GM23338 (cell line): ENCODE measurements at regions not wholly inside any gene's neighbourhood (a gene's known extent, or its start where the extent isn't known, plus 50 kb on each side); places are given as distances from the start of the nearest gene placed in this dataset.

Experiments used
- ATAC-seq: fragments of 200-7000 bp; cut with Tn5 transposase; 3 replicates; pipeline ENCODE4 v1.9.1; 2020
- DNase-seq: peaks from one replicate; pipeline ENCODE4 v3.0.0-alpha.2; 2015; ENCODE audit warnings: low spot score
- H2AFZ ChIP-seq: fragments of 200-600 bp; sonication (generic); 2 replicates; pipeline ENCODE4 v1.8.0; 2016; ENCODE audit warnings: antibody characterized with exemption, mild to moderate bottlenecking, moderate library complexity
- H3F3A ChIP-seq: fragments of 200-600 bp; sonication (generic); replicated peaks from 2 replicates; pipeline ENCODE4 v1.8.0; 2017; ENCODE audit warnings: antibody characterized with exemption, mixed run types, low read depth
- H3K27ac ChIP-seq: fragments of 200-600 bp; sonication (generic); 2 replicates; pipeline ENCODE4 v1.6.1; 2016; ENCODE audit warnings: low read depth
- H3K27me3 ChIP-seq: fragments of 200-600 bp; sonication (generic); 2 replicates; pipeline ENCODE4 v1.8.0; 2016; ENCODE audit warnings: mild to moderate bottlenecking, mixed run types, moderate library complexity; ENCODE audit not compliant: insufficient read depth
- H3K36me3 ChIP-seq: fragments of 200-600 bp; sonication (generic); 2 replicates; pipeline ENCODE4 v1.8.0; 2016; ENCODE audit warnings: mild to moderate bottlenecking; ENCODE audit not compliant: insufficient read depth
- H3K4me1 ChIP-seq: fragments of 200-600 bp; sonication (generic); 2 replicates; pipeline ENCODE4 v1.8.0; 2016; ENCODE audit warnings: mild to moderate bottlenecking, moderate library complexity; ENCODE audit not compliant: insufficient read depth
- H3K4me2 ChIP-seq: fragments of 200-600 bp; sonication (generic); 2 replicates; pipeline ENCODE4 v1.7.1; 2017; ENCODE audit warnings: mixed run types
- H3K4me3 ChIP-seq: fragments of 200-600 bp; sonication (generic); 2 replicates; pipeline ENCODE4 v1.6.1; 2016; ENCODE audit warnings: mixed run types
- H3K79me2 ChIP-seq: fragments of 200-600 bp; sonication (generic); replicated peaks from 2 replicates; pipeline ENCODE4 v1.8.0; 2017; ENCODE audit warnings: mild to moderate bottlenecking; ENCODE audit not compliant: insufficient read depth
- H3K9me2 ChIP-seq: fragments of 200-600 bp; sonication (generic); 2 replicates; pipeline ENCODE4 v1.8.0; 2017; ENCODE audit not compliant: insufficient read depth
- H4K20me1 ChIP-seq: fragments of 200-600 bp; sonication (generic); replicated peaks from 2 replicates; pipeline ENCODE4 v1.8.0; 2017; ENCODE audit warnings: mild to moderate bottlenecking; ENCODE audit not compliant: insufficient read depth
- H3K27ac Mint-ChIP-seq: 2 replicates; pipeline ENCODE4 v1.8.0; 2020; ENCODE audit warnings: inconsistent platforms, mild to moderate bottlenecking, moderate library complexity, mixed read lengths
- H3K27me3 Mint-ChIP-seq: 3 replicates; pipeline ENCODE4 v1.8.0; 2022; ENCODE audit warnings: low read depth, mild to moderate bottlenecking, moderate library complexity, mixed read lengths, inconsistent platforms; ENCODE audit not compliant: insufficient read depth, poor library complexity
- H3K36me3 Mint-ChIP-seq: 3 replicates; pipeline ENCODE4 v1.8.0; 2021; ENCODE audit warnings: low read depth, mild to moderate bottlenecking, inconsistent platforms, moderate library complexity, mixed read lengths
- H3K4me1 Mint-ChIP-seq: 3 replicates; pipeline ENCODE4 v1.8.0; 2020; ENCODE audit warnings: mild to moderate bottlenecking, inconsistent platforms, mixed read lengths
- H3K4me3 Mint-ChIP-seq: 3 replicates; pipeline ENCODE4 v1.8.0; 2021; ENCODE audit warnings: moderate library complexity, mild to moderate bottlenecking, inconsistent platforms, mixed read lengths
- H3K9me3 Mint-ChIP-seq: 3 replicates; pipeline ENCODE4 v1.8.0; 2020; ENCODE audit warnings: moderate library complexity, mild to moderate bottlenecking, inconsistent platforms, mixed read lengths
- CREB1 ChIP-seq: fragments of 250-450 bp; sonication (Bioruptor Pico); IDR thresholded peaks from 2 replicates; pipeline ENCODE4 v1.5.0; 2020; ENCODE audit warnings: low read depth, mild to moderate bottlenecking, moderate library complexity
- CTCF ChIP-seq, 2 experiments: fragments of 200-600 bp in 1 of 2; sonication (generic) in 1 of 2; conservative IDR thresholded peaks; 2 replicates each; pipeline versions ENCODE4 v1.5.1 to v1.6.1; 2016 to 2017; ENCODE audit warnings: antibody characterized with exemption in 2 of 2, low read depth in 2 of 2, mild to moderate bottlenecking in 2 of 2, moderate library complexity in 1 of 2
- EZH2 ChIP-seq: fragments of 200-600 bp; sonication (generic); IDR thresholded peaks from one replicate; pipeline ENCODE4 v1.8.0; 2017; ENCODE audit warnings: antibody characterized with exemption, mild to moderate bottlenecking, low read depth; ENCODE audit not compliant: unreplicated experiment
- EZH2phosphoT487 ChIP-seq: fragments of 200-600 bp; sonication (generic); IDR thresholded peaks from one replicate; pipeline ENCODE4 v1.8.1; 2018; ENCODE audit warnings: antibody characterized with exemption; ENCODE audit not compliant: unreplicated experiment
- JUNB ChIP-seq: IDR thresholded peaks from one replicate; pipeline ENCODE4 v1.6.1; 2016; ENCODE audit warnings: antibody characterized with exemption; ENCODE audit not compliant: unreplicated experiment
- NANOG ChIP-seq: IDR thresholded peaks from 2 replicates; pipeline ENCODE4 v1.6.1; 2016; ENCODE audit warnings: antibody characterized with exemption, borderline replicate concordance
- POLR2AphosphoS5 ChIP-seq: IDR thresholded peaks from 2 replicates; pipeline ENCODE4 v1.6.1; 2016; ENCODE audit warnings: antibody characterized with exemption, low read depth
- REST ChIP-seq: IDR thresholded peaks from one replicate; pipeline ENCODE4 v1.6.1; 2018; ENCODE audit warnings: antibody characterized with exemption; ENCODE audit not compliant: unreplicated experiment
- STAT1 ChIP-seq: IDR thresholded peaks from one replicate; pipeline ENCODE4 v1.6.1; 2016; ENCODE audit warnings: antibody characterized with exemption; ENCODE audit not compliant: unreplicated experiment
- ZNF114 ChIP-seq: fragments of 250-450 bp; sonication (Bioruptor Pico); IDR thresholded peaks from 2 replicates; pipeline ENCODE4 v1.5.0; 2020; ENCODE audit warnings: mild to moderate bottlenecking, moderate library complexity
- ZNF331 ChIP-seq: fragments of 250-450 bp; sonication (Bioruptor Pico); IDR thresholded peaks from 2 replicates; pipeline ENCODE4 v1.5.0; 2020; ENCODE audit warnings: low read depth, mild to moderate bottlenecking, moderate library complexity
- ZNF462 ChIP-seq: fragments of 250-450 bp; sonication (Bioruptor Pico); IDR thresholded peaks from 2 replicates; pipeline ENCODE4 v1.5.0; 2020; ENCODE audit warnings: mild to moderate bottlenecking, moderate library complexity
- TF ChIP-seq, protein P1 (sequence below): IDR thresholded peaks from 2 replicates; pipeline ENCODE4 v1.6.1; 2016; ENCODE audit warnings: antibody characterized with exemption

GRCh38 chr3:165389653-165390052 is 193.5 kb upstream of the SLITRK3 start (continued):
- TF ChIP-seq ZNF462 (CRISPR knock-in tag): no peak
- TF ChIP-seq CREB1: no peak
- no peak for TF ChIP-seq NANOG
- TF ChIP-seq EZH2: no peak
- no peak for TF ChIP-seq ZNF114 (CRISPR knock-in tag)
- TF ChIP-seq EZH2phosphoT487: no peak

DNA sequence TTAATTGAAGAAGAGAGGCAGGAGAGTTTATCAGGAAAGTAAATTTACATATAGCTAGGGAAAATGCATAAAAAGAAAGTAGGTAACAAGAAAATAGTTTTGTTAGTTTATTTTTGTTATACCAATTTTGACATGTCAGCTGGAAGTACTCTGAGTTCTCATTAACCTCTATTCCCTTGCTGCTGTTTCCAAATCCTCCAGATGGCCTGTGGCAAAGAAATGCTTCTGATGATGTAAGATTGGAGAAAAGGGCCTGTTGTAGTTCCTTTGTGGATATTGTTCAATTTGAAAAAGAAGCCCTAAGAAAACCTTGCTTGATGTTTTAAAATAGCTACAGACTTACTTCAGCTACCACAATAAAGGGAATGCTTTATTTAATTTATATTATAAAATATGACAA is 192.9 kb upstream of the SLITRK3 start:
- peaks cover 4% of the 10 kb centered on the region; the same call in 1 of the 3 replicates for H3K9me3 Mint-ChIP-seq
- H3K4me1 ChIP-seq: no peaks in the 10 kb centered on the region
- no peaks in the 10 kb centered on the region for H3K79me2 ChIP-seq
- H3K27ac ChIP-seq: no peak overlapping the region
- no peaks in the 10 kb centered on the region for H3K36me3 ChIP-seq
- no peak overlapping the region for H3K4me2 ChIP-seq
- no peaks in the 10 kb centered on the region for H4K20me1 ChIP-seq
- no peak overlapping the region for H2AFZ ChIP-seq
- no peak overlapping the region for H3K4me3 ChIP-seq
- H3K27me3 ChIP-seq: no peaks in the 10 kb centered on the region
- H3K27ac Mint-ChIP-seq: no peak overlapping the region
- H3K36me3 Mint-ChIP-seq: no peaks in the 10 kb centered on the region; the same call in 2 of the 3 replicates
- H3F3A ChIP-seq: no peaks in the 10 kb centered on the region
- no peak overlapping the region for H3K4me3 Mint-ChIP-seq
- H3K4me1 Mint-ChIP-seq: no peaks in the 10 kb centered on the region
- DNase-seq: no peak
- H3K27me3 Mint-ChIP-seq: peaks cover 2% of the 10 kb centered on the region
- H3K9me2 ChIP-seq: no peaks in the 10 kb centered on the region
- ATAC-seq: no peak
- no peak for TF ChIP-seq STAT1
- TF ChIP-seq ZNF331 (CRISPR knock-in tag): no peak
- no peak for TF ChIP-seq CTCF (conservative IDR thresholded peaks at IDR 0.05; ENCODE audit: low read depth in 2 of 2)
- TF ChIP-seq EZH2phosphoT487: no peak
- TF ChIP-seq, protein P1, sequence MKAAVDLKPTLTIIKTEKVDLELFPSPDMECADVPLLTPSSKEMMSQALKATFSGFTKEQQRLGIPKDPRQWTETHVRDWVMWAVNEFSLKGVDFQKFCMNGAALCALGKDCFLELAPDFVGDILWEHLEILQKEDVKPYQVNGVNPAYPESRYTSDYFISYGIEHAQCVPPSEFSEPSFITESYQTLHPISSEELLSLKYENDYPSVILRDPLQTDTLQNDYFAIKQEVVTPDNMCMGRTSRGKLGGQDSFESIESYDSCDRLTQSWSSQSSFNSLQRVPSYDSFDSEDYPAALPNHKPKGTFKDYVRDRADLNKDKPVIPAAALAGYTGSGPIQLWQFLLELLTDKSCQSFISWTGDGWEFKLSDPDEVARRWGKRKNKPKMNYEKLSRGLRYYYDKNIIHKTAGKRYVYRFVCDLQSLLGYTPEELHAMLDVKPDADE: no peak
- no peak for TF ChIP-seq NANOG
- no peak for TF ChIP-seq REST
- TF ChIP-seq CREB1: no peak
- TF ChIP-seq JUNB: no peak
- no peak for TF ChIP-seq POLR2AphosphoS5
- no peak for TF ChIP-seq EZH2
